Fibroblast of skin of right quadriceps (primary cell): ENCODE measurements at regions not wholly inside any gene's neighbourhood (a gene's known extent, or its start where the extent isn't known, plus 50 kb on each side); places are given as distances from the start of the nearest gene placed in this dataset.

ENCODE experiments used
- DNase-seq: peaks from one replicate; pipeline ENCODE4 v3.0.0-alpha.2; 2013

DNA sequence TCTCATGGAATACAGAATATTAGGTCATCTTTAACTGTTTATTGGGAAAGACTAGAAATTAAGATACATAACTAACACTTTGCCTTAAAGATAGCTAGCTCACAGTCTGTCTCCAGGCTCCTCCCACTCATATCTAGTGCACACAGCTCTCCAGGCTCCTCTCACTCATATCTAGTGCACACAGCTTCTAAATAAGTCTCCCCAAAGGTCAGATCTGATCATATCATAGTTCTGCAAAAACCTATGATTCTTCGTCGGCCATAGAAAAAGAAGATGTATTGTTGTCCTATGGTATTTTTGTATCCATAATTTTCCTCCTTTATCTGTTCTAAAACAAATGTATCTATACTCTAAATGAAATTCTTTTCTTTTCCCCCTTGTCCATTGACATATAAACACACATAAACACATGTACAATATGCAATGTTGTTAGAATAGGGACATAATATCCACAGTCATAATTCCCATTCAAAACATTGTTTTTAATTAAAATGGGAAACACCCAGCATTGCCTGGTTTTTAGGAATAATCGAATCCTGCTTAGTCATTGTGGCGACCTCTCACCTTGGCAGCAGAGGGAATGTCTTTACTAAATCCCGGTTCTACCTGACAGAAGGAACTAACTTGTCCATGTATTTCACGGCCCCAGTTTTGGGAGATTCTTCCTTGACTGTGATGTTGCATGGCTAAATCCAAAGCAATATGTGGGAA lies 1282.0 kb downstream of the PCDH7 start:
- no peak for DNase-seq

DNA sequence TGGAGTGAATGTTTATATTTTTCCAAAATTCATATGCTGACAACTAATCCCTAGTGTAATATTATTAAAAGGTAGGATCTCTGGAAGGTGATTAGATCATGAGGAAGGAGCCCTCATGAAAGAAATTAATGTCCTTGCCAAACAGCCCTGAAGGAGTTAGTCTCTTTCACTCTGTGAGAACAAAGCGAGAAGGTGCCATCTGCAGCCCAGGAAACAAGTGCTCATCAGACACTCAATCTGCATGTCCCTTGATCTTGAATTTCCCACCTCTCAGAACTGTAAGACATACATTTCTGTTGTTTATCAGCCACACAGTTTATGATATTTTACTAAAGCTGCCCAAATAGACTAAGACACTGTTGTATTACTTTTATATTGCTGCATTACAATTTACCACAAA lies 1283.4 kb downstream of the PCDH7 start:
- DNase-seq, result no peak

DNA sequence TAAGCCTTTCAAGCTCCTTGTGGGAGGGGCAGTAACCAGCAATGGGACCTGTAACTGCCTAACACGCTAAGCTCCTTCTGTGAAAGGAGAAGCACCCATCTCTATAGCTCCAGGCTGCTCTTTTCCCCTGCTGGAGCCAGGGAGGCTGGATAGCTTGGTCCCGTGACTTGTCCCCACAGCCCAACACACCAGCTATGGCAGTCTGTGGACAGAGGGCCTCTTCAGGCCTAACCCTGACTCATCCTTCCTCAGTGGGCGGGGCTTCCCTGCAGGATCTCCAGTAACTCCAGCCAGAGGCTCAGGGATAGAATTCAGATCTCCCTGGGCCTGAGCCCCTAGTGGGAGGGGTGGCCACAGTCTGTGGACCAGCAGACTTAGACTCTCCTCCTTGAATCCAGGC lies 1290.1 kb downstream of the PCDH7 start:
- DNase-seq, result no peak

DNA sequence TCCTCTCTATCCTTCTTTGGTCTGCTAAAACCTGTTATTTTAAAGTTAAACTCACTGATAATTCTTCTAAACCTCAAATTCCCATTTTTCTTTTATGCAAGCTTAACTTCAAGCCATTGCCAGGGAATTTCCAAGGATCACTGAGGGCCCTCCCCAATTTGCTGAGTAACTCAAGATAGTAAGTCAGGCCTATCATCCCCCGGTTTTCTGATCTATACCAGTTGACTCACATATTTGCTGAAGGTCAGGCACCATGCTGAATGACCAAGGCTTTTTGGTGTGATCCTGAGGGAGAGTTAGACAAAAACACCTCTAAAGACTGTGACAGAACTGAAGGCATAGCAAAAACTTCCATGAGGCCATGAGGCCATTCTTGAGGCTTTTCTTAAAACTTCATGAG lies 1301.9 kb downstream of the PCDH7 start:
- DNase-seq, result no peak

DNA sequence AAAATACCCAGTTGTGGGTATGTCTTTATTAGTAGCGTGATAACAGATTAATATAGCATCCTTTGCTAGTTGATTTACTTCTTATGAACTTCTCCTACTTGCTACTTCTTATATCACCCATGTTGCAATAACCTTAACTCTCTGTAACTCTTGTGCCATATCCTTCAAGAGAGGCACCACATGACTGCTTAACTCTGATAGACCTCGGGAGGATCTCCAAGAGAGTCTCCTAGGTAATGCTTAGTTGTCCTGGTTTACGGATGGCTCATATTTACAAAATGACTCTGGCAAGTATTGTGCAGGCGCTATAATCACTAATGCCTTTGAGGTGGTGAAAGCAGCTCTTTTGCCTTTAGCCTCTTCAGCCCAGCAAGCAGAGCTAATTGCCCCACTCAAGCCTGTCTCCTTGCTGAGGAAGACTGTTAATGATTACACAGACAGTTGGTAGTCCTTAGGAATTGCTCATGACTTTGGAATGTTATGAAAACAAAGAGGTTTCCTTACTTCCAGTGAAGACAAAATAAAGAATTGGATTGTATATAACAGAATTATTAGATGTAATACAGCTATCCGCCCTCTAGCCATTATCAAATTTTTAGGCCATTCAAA lies 1305.8 kb downstream of the PCDH7 start:
- DNase-seq, result peak; percentile 4

DNA sequence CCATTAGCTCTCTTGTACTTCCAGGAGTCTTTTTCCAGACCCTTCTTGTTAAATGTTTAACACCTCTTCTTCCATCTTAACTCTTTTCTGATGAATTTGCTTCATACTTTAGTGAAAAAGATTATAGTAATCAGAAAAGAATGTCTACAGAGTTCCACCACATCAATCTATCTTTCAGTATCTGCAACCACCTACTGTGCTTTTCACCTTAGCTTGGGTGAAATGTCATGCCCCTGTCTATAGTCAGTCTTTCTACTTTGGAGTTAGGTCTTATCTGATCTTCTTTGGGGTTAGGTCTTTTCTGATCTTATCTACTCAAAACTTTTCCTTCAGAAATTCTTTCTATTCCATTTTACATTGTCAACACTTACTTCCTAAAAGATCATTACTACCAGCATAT lies 1310.2 kb downstream of the PCDH7 start:
- DNase-seq, result no peak

DNA sequence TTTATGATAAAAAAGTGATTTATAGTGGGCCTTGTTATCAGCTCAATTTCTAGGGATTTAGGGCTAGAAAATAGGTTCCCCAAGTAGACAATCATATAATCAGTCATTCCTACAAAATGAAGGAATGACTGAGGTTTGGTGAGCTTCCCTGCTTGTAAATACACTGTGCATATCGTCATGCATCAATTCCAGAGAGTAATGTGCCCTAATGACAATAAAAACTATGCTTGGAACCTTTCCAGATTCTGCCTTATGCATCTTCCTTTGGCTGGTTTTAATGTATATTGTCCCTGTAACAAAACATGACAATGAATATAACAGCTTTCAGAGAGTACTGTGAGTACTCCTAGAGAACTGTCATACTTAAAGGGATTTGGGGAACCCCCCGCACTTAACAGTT lies 1310.9 kb downstream of the PCDH7 start:
- no peak for DNase-seq

DNA sequence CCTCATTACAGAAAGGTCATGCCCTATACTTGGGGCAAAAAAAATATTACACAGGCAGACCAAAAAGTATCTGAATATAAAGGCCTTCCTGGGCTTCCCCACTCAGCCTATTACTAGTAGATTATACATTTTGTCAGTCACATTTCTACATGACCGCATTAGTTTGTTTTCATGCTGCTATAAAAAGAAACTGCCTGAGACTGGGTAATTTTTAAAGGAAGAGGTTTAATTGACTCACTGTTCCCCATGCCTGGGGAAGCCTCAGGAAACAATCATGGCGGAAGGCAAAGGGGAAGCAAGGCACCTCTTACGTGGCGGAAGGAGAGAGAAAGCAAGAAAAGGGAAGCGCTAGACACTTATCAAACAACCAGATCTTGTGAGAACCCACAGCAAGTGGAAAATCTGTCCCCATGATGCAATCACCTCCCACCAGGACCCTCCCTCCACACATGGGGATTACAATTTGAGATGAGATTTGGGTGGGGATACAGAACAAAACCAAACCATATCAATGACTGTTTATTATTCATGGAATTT lies 1312.0 kb downstream of the PCDH7 start:
- no peak for DNase-seq

DNA sequence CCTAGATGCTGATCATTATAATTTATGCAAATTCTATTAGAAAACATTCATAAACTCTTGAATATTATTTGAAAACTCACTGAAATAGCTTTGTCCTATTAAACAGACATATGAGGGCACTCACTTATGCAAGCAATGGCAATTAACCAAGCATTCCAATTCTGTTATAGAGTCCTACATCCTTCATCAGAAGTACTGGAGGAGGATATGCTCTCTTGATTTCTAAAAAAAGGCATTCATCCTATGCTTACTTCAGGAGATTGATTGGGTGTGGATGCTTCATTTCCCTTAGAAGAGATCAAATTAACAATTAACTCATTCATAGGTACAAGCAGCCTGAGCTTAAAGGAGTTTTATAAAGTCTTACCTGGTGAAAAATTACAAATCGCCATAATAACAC lies 1317.2 kb downstream of the PCDH7 start:
- DNase-seq, result no peak

DNA sequence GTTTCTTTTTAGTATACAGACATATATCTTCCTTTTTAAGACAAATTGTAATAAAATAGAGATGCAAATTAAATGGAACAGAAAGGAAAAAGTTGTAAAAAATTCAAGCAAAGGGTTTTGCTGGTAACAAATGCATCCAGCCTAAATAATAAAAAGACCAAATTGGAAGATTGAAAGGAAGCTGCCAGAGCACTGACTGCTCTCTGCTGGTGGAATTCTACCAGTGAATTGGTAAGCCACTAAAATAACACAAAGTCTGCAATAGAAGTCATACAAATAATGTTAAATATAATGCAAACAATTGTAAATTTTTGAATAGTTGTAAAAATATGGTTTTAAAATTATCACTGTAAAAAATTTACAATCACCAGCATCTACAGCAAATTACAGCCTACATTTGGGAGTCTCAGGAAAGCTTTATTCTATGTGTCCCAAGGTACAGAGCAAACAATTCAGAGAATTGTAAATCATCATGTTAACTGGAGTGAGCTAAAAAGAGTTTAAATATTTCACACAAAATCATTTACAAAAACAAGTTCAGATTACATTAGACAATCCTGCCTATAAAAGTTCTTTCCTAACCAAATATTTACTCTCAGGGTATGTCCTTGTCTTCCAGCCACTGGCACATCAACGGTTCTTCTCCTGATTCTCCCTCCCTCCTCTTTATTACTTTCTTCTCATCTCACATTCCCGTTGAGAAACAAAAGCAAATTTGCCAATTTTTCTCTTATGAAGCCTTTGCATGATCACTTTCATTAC lies 1322.5 kb downstream of the PCDH7 start:
- DNase-seq, result no peak

DNA sequence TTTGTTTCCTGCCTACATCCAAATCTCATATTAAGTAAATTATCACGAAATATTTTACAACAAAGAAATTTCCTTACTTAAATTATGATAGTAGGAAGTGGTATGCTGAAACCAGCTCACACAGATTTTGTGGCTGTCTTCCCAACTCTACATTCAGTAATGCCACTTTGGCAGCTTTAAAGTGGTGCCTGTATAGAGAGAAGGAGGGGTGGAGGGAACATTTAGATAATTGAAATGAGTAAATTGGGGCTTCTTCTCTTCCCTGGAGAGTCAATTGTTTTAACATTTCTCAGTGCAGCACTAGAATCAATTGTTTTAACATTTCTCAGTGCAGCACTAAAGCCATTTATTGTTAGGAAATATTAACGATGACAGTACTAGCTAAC lies 1323.1 kb downstream of the PCDH7 start:
- DNase-seq, result no peak

DNA sequence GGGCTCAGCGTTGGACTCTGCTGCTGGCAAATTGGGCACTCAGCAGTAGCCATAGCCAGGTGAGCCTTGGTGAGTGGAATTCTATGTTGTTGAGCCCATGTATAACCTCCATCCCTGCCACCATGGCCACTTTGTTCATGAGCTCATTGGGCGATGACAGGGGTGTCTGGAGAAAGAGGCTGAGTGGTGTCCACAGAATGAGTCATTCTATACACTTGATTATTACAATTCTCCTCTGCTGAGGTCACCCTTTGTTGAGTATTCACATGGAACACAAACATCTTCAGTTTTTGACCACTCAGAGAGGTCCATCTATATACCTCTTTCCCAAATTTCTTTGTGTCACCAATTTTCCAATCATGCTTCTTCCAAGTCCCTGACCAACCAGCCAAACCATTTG lies 1341.7 kb downstream of the PCDH7 start:
- DNase-seq, result no peak

DNA sequence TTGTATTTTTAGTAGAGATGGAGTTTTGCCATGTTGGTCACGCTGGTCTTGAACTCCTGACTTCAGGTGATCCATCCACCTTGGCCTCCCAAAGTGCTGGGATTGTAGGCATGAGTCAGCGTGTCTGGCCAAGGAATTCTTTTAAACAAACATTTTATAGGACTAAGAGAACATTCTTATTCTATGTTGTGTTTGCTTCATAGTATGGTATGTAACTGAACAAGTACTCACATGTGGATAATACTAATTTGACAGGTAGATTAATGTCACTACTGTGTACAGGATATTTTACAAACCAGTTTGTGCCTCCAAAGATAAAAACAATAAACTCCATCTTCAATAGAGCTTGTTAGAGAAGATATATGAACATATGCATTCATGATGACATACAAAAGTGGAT lies 1353.4 kb downstream of the PCDH7 start:
- DNase-seq, result no peak

DNA sequence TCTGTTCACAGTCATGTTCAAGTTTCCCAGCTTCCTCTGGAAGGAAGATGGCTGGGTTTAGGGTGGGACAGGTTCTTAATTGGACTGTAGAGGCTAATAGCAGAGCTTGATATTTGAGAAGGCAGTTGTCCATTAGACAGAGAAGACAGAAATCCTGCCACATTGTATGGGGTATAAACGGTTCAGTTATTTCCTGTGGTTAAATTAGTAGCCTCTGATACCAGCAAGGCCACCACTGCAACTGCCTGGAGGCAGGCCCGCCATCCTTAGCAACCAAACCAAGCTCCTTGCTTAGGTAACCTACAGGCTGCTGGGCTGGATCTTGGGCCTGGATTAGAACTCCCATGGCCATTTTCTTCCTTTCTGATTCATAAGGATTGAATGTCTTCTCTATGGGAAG lies 1367.0 kb downstream of the PCDH7 start:
- no peak for DNase-seq

DNA sequence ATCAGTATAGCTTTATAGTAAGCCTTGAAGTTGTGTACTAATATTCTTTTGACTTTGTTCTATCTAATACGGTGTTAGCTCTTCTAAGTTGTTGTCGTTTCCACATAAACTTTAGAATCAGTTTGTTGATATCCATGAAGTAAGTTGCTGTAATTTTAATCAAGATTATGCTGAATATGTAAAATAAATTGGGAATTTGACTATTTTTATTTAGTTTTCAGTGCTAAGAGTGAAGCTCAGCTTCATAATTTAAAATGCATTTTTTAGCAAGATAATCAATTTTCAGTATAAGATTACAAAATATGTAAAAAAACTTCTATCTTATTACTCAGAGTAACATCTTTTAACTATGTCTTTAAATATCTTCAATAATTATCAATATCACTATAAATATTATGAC lies 1374.8 kb downstream of the PCDH7 start:
- no peak for DNase-seq

DNA sequence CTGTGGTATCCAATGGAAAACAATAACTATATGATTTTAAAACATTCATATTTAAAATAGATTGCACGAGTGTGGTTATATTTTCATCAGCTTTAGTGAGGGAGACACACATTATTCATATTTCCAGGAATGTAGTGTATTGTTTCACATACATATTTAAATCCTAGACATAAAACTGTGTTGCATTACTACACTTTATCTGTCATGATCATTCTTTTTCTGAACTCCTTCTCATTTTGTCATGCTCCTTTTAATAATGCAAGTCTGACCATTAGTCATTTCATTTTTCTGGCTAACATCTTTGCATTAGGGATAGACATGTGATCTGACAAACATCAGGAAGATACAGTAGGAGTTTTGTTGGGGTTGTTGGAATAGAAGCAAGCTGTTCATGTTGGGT lies 1382.7 kb downstream of the PCDH7 start:
- DNase-seq, result peak; percentile 38

DNA sequence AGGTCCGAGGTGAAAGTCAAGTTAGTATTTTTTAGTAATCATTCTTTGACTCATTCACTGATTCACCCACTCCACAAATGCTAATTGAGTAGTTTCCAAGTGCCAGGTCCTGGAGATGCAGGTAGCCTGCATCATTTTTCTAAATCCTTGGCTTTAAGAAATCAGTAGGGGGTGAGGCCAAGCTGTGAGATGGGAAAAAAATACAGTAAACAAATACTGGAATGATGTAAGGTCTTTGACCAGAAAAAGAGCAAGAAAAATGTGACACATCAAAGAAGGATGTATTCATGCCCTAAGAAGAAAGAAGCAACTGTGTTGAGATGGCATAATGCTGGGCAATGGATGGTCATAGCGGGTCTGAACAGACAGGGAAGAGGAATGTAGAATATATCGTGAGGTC lies 1386.6 kb downstream of the PCDH7 start:
- no peak for DNase-seq

DNA sequence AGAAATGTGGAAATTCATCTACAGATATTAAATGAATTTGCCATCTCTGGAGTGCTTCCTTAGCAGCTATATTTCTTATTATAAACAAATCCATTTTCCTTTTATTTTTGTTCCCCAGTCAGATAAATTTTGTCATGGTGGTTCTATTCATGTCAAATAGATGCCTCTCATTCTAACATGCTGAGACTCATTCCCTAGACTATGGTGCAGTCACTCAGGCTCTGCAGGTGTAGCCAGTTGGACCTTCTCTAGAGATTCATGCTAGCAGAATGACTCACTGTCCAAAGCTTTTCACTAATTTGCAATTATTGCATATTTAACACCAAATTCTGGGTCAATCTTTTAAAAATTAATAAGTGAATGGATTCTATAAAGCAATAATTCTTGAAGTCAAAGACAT lies 1392.7 kb downstream of the PCDH7 start:
- no peak for DNase-seq

DNA sequence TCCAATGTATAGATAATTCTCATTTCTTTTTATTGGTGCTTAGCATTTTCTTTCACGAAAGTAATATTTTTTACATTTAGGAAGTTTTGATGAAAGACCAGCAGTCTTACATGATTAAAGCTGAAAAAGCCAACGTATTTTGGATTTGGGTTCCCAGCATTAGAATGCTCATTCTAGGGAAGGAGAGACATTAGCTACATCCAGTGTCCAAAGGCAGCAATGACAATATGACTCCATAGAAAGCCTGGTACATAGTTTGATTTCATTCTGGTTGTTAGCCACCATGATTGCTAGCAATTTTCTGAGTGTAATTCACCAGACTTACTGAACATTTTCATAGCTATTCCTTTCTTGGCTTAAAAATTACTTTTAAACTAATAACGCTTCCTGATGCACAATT lies 1397.5 kb downstream of the PCDH7 start:
- DNase-seq, result no peak

DNA sequence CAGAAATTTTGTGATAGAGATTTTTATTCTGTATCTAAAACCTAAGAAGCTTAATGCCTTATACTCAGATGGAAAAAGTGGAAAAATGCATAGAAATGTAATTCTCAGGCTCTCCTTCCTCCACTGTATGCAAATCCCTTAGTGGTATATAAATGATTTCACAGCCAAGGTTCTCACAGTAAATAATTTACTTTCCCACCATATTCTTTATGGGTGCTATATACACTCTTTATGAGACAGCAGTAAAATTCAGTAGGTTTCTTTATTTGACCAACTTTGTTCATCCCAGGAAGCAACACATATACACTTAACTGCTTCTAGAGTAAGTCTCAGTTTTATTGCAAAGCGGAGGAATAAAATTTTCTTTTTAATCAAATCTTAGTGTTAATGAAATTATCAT lies 1399.7 kb downstream of the PCDH7 start:
- no peak for DNase-seq

DNA sequence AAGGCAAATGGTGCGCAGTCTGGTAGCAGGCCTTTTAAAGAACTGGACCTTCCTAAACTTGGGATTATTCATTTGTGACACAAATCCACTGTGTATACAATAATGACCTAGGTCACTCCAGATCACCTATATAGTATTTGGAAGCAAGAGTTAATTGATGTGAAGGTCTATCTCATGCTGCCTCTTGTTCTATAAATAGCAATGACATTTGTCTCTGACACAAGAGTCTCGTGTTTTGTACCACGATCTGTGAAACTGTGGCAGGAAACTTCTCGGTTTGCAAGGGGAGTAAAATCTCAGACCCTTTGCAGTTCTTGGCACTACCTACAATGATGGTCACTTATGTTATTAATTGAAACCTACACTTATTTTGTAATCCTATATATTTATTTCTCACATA lies 1408.4 kb downstream of the PCDH7 start:
- DNase-seq, result no peak

DNA sequence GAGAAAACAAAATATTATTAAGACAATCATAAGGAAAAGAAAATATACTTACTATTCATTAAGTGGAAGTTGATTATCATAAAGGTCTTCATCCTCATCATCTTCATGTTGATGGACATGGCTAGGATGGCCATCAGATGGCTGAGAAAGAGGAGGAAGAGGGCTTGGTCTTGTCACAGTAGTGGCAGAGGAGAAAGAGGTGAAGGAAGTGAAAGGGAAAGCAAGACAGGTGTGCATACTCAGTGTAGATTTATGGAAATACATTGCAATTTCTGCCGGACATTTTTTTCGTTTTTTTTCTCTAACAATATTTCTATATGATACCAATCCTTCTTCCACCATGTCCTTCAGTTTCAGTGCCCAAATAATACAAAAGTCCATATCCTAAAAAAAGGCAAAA lies 1409.8 kb downstream of the PCDH7 start:
- DNase-seq, result no peak

DNA sequence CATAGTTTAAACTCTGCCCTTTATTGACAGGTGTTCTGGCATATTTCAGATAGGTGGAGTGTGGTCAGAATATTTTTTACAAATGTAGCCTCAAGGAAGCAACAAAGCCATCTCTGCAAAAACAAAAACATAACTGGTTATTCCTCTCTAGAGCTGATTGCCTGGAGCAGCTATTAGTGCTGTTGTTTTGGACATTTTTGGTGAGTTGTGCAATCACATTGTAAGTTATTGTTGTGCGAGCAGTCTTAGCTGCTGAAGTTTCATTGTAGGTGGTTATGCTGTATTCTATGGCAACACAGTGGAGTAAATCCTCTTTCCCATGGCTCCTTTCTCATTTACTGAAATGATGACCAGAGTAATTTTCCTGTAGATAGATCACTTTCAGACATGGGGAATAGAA lies 1413.0 kb downstream of the PCDH7 start:
- DNase-seq, result no peak

DNA sequence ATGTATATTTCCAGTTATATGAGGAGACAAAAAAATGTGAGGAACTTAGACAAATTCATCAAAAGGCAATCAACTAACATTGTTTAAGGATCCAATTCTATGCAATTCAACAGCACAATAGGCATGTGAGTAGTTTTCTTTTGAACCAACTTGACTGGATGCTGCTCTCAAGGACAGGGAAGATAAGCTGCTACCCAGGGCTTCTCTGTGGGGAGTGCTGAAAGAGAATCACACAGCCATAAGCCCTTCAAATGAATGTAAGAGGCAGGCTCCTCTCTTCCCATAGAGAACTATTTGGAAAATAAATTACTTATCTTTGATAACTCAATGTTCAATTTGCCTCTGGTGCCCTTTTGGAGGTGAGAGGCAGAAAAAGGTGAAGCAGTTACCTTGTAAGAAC lies 1413.6 kb downstream of the PCDH7 start:
- DNase-seq, result no peak
